Stimulated activated CD4-positive, alpha-beta T cell treated with anti-CD3 and anti-CD28 coated beads, Interleukin-15, amount 100 ng/mL, for 48 hours (primary cell): ENCODE measurements at regions not wholly inside any gene's neighbourhood (a gene's known extent, or its start where the extent isn't known, plus 50 kb on each side); places are given as distances from the start of the nearest gene placed in this dataset.

Experiments
- DNase-seq, 2 donors: peaks; one replicate each; pipeline ENCODE4 v3.0.0-alpha.2; 2020; ENCODE audit warnings: low read depth in 2 of 2

GRCh38 chr6:140980265-140980887 lies 1152.3 kb upstream of the GJE1 start:
- no peak for DNase-seq

DNA sequence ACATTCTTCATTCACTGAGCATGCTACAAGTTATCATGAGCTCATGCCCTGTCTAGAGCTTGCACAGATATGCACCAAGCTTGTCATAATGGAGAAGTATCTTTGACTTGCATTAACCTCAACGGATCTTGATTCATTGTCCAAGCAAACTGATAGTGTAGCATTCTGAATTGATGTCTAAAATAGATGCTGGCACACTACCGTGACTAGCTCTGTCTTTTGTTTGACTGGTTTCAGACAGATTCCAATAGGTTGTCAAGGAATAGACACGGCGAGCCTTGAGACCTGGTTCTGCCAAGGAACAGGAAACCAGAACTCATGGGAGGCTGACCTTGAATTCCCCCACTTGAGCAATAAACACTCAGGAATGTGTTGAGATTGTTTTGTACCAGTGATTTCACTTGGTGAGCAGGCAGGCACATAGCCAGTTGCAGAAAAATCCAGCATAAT lies 1153.1 kb upstream of the GJE1 start:
- DNase-seq: no peak

DNA sequence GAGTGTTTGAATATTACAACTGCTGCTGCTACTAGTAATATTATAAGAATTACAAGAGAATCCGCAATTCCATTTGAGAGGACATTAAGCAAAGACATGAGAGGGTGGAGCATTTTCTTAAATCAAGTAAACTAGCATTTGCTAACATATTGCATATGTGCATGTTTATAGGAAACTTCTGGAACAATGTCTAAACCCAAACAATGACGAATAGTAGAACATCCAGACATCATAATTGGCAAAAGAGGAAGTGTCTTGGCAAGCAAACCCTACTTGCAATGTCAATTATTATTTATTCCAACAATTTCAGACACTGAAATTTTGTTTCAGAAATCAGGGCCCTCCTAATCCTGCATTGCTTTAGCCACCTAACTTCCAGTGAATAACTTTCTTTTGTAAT lies 1155.3 kb upstream of the GJE1 start:
- DNase-seq: no peak

DNA sequence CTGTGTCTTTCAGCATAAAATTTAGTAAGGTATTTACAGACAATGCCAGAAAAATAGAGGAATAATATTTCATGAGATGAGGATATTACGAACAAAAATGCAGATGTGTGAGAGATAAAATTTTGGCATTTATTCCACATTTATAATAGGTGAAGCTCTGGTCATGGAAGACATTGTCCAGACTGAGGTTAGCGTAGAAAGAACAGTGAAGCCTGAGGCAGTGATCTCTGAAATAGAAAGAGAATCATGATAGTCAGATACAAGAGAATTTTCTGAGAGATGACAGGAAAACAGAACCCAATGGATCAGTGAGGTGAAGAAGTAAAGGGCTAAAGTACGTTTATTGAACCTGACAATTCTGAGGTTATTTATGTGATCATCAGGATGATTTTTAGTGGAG lies 1155.9 kb upstream of the GJE1 start:
- no peak for DNase-seq

- DNase-seq: no peak
Measured at GRCh38 chr6:140970485-140970884, 1162.2 kb upstream of the GJE1 start.

DNA sequence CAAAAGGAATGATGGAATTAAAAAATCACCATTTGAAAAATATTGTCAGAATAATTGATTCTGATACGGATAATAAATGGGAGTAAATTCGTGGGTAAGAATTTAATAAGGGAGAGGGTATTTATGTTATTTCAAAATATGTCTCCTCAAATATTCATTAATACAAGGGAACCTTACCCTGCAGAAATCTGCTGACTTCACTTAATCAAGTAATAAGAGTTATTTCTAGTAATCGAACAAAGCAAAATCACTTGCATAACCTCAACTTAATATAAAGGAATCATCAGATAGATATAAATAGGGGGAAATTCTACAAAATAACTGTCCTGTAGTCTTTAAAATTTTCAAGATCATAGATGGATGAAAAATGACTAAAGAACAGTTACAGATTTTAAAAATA lies 1164.7 kb upstream of the GJE1 start:
- DNase-seq: no peak

DNA sequence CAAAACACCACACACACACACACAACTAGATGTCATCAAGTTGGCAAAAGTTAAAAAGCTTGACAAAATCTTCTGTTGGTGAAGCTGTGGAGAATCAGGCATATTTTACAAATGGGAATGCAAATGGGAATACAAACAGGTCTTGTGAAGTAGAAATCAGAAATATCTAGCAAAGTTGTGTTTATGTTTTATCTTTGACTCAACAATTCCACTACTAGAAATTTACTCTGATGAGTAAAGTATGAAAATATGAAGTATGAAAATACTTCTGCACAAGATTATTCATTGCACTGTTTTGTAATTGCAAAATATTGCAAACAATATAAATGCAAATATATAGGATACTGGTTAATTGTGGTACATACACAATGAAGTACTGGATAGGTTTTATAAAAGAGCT lies 1166.0 kb upstream of the GJE1 start:
- no peak for DNase-seq

- no peak for DNase-seq
Measured at GRCh38 chr6:140960566-140960965, 1172.2 kb upstream of the GJE1 start.

- no peak for DNase-seq
Measured at GRCh38 chr6:140957386-140957785, 1175.3 kb upstream of the GJE1 start.

GRCh38 chr6:140956571-140957369 lies 1176.0 kb upstream of the GJE1 start:
- no peak for DNase-seq

GRCh38 chr6:140940251-140940925 lies 1192.3 kb upstream of the GJE1 start:
- DNase-seq: no peak

GRCh38 chr6:140932909-140933308 lies 1199.8 kb upstream of the GJE1 start:
- no peak for DNase-seq

DNA sequence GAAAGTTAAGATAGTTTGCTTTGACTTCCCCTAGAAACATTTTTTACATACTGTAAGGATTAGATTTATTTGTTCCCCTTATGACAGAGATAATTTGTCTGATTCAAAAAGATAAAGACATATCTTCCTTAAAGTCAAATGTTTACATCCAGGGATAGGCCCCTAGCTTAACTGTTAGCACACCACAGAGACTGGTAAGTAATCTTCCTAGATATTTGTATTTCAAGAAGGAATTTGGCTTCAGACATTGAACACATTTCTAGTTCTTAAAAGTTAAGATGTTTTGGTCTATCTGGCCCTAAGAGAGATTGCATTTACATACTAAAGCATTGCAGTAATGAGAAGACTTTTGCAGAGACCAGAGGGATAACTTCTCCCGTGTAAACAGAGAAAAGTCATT lies 1201.1 kb upstream of the GJE1 start:
- no peak for DNase-seq

- no peak for DNase-seq
Measured at GRCh38 chr6:140929121-140929520, 1203.6 kb upstream of the GJE1 start.

GRCh38 chr6:140923048-140923447 lies 1209.7 kb upstream of the GJE1 start:
- no peak for DNase-seq

DNA sequence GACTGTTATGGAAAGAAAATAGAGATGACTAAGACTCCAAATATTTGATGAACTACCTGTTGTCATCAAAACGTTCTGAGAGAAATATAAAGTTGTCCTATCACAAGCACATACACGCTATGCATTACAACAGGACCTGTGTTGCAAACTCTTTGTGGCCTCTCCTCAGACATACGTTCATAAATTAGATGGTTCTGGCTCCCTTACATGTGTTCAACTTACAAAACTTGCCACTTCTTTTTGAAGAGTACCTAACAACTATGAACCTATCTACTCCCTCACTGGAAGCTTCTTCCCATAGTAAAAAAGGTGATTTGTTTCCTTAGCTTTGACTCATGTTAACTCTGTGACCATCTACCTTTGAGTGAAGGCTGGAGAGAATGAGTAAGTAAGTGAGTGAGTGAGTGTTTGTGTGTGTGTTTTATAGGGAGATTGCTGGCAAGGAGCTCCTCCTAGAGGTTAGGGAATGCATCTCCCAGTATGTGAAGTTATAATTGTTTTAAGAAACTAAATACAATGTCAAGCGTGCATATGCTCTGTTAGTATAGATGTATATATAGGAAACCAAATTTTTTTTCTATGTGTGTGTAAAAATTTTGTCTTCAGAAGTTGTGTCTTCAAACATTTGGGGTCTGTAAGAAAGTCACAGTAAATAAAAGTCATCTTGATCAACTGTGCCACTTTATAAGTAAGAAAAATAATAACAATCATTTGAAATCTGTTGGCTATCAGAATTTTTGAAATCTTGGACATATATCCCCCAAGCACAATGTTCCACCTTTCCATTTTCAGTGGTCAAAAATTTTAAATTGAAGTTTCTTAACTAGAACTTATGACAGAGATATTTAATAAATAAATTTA lies 1211.1 kb upstream of the GJE1 start:
- no peak for DNase-seq

- DNase-seq: no peak
Measured at GRCh38 chr6:140917911-140918310, 1214.8 kb upstream of the GJE1 start.

- DNase-seq: no peak
Measured at GRCh38 chr6:140915551-140915950, 1217.2 kb upstream of the GJE1 start.

DNA sequence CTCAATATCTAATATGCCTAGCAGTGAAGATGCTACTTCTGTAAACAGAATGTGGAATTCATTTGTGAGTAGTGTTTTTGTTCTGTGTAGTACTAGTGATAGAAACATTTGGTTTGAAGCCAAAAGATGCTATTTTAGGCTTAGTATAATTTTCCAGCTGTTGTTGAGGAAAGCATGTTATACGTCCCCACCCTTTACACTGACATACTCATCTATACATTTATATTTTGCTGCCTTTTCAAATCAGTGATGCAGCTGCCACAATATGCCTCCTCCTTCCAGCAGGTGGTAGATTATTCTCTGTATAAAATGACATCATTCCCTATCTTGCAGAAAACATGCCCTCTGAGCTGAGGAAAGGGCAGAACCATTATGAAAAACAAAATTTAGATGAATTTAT lies 1217.6 kb upstream of the GJE1 start:
- DNase-seq: no peak

DNA sequence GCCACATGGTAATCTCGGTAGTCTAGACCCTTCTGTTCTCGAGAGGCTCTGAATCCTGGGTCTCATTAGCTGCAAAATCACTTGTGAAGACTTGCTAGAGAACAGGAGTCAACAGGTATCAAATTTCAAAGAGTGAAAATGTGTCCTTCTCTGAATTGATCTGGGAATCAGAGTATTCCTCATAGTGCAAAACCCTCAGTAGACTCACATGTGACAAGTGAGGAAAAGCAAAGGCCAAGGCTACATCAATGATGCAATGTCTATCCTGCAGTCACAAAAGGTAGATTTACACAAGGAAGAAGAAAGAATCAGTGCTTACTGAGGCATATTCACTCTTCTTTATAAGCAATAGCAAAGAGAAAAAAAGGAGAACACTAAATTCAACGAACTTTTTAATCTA lies 1220.0 kb upstream of the GJE1 start:
- DNase-seq: no peak

DNA sequence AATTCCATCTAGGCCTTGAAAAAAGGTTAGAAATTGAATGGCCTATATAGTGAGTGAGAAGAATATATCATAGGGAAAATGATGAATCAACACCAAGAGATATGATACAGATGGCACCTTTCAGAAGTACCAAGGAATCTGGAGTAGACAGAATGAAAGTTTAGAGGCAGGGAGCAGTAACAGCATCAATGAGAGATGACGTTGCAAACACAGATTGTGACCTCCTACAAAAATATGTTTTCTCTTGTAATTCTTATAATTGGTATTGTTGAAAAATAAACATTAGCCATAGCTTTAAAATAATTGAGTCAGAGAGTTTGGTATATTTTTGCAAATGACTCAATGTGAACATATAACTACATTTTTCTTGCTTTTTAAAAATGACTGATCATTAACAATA lies 1223.1 kb upstream of the GJE1 start:
- DNase-seq: no peak

GRCh38 chr6:140909156-140909555 lies 1223.6 kb upstream of the GJE1 start:
- DNase-seq: no peak
